ENCODE measurements at regions not wholly inside any gene's neighbourhood (a gene's known extent, or its start where the extent isn't known, plus 50 kb on each side); places are given as distances from the start of the nearest gene placed in this dataset.
"Not testable (repeated sequence)": the region's sequence is repeated elsewhere in the genome, so short reads cannot be mapped to it uniquely, and the experiment has no call there.

GRCh38 chr1:198986442-198986841 lies 347.6 kb downstream of the PTPRC start:
- no peak for DNase-seq

GRCh38 chr1:199002661-199003060 lies 363.8 kb downstream of the PTPRC start:
- no peak for DNase-seq

GRCh38 chr1:199007423-199007822 lies 368.6 kb downstream of the PTPRC start:
- no peak for DNase-seq

- DNase-seq: no peak
These were observed 370.6 kb downstream of the PTPRC start for GRCh38 chr1:199009447-199009846.

GRCh38 chr1:199010492-199010891 lies 371.7 kb downstream of the PTPRC start:
- no peak for DNase-seq

- no peak for DNase-seq
These were observed 372.1 kb downstream of the PTPRC start for GRCh38 chr1:199010933-199011332.

GRCh38 chr1:199015799-199016198 lies 377.0 kb downstream of the PTPRC start:
- DNase-seq: no peak

GRCh38 chr1:199018471-199019135 lies 379.8 kb downstream of the PTPRC start:
- DNase-seq: peak in 1 of 2 experiments; percentile 24

- DNase-seq: no peak
These were observed 381.2 kb downstream of the PTPRC start for GRCh38 chr1:199020051-199020450.

- no peak for DNase-seq
These were observed 382.1 kb downstream of the PTPRC start for GRCh38 chr1:199020904-199021303.

GRCh38 chr1:199029401-199029800 lies 390.6 kb downstream of the PTPRC start:
- DNase-seq: no peak

GRCh38 chr1:199029855-199030254 lies 391.0 kb downstream of the PTPRC start:
- DNase-seq: no peak

GRCh38 chr1:199030541-199030940 lies 391.7 kb downstream of the PTPRC start:
- not testable (repeated sequence) for DNase-seq

GRCh38 chr1:199031170-199031569 lies 392.3 kb downstream of the PTPRC start:
- DNase-seq: not testable (repeated sequence)

- not testable (repeated sequence) for DNase-seq
These were observed 393.6 kb downstream of the PTPRC start for GRCh38 chr1:199032479-199032878.

- DNase-seq: no peak
These were observed 394.8 kb downstream of the PTPRC start for GRCh38 chr1:199033661-199034060.

GRCh38 chr1:199038156-199038555 lies 399.3 kb downstream of the PTPRC start:
- no peak for DNase-seq

- DNase-seq: no peak
These were observed 401.5 kb downstream of the PTPRC start for GRCh38 chr1:199040076-199040905.

GRCh38 chr1:199041173-199041914 lies 402.5 kb downstream of the PTPRC start:
- no peak for DNase-seq

- DNase-seq: no peak
These were observed 403.4 kb downstream of the PTPRC start for GRCh38 chr1:199042193-199042592.

GRCh38 chr1:199044191-199044590 lies 405.4 kb downstream of the PTPRC start:
- no peak for DNase-seq

- no peak for DNase-seq
These were observed 407.8 kb downstream of the PTPRC start for GRCh38 chr1:199046618-199047017.

- DNase-seq: no peak
These were observed 415.9 kb downstream of the PTPRC start for GRCh38 chr1:199054694-199055093.

- DNase-seq: no peak
These were observed 418.5 kb downstream of the PTPRC start for GRCh38 chr1:199057322-199057721.
